ENCODE measurements at regions not wholly inside any gene's neighbourhood (a gene's known extent, or its start where the extent isn't known, plus 50 kb on each side); places are given as distances from the start of the nearest gene placed in this dataset.

GRCh38 chr14:86788224-86788623, 1204.8 kb downstream of the GALC start:
- no peak overlapping the region for H3K4me2 ChIP-seq (ENCODE audit: insufficient read depth, low read length)
- ChIA-PET CTCF (no interaction called here), POLR2A (no interaction called here)
- no peak overlapping the region for H2AFZ ChIP-seq (ENCODE audit: low read depth, low read length)
- no peaks in the 10 kb centered on the region for H3K4me1 ChIP-seq (ENCODE audit: control insufficient read depth, extremely low read depth, insufficient read depth, low read length)
- H3K9me1 ChIP-seq (replicated peaks; ENCODE audit: control insufficient read depth, extremely low read depth, insufficient read depth, low read length): no peaks in the 10 kb centered on the region
- H3K79me2 ChIP-seq (ENCODE audit: control insufficient read depth, insufficient read depth, low read length): no peaks in the 10 kb centered on the region
- no peaks in the 10 kb centered on the region for H3K36me3 ChIP-seq (ENCODE audit: control insufficient read depth in 2 of 2, extremely low read depth in 1 of 2, insufficient read depth in 2 of 2, low read length in 2 of 2)
- peaks cover 1% of the 10 kb centered on the region for H3K9me3 ChIP-seq (replicated peaks; ENCODE audit: control insufficient read depth, insufficient read depth, low read length)
- dilution Hi-C loops (cut with MboI; ENCODE audit: extremely low pct_ligation_motif_present, low sequenced_read_pairs) (no loop called here), intact Hi-C loops (cut with micrococcal nuclease) (no loop called here)
- H4K20me1 ChIP-seq (replicated peaks; ENCODE audit: control insufficient read depth, extremely low read depth, insufficient read depth, low read length): no peaks in the 10 kb centered on the region
- TF ChIP-seq POLR2AphosphoS5 (IDR thresholded peaks at IDR 0.05; ENCODE audit: insufficient read depth, low read depth, low read length): no peak
- no peak for TF ChIP-seq FOS (IDR thresholded peaks at IDR 0.05; ENCODE audit: borderline replicate concordance, insufficient read depth, low read length)
- no peaks in the 10 kb centered on the region for H3K27me3 ChIP-seq (ENCODE audit: control insufficient read depth in 2 of 2, insufficient read depth in 2 of 2, low read length in 2 of 2)
- H3K27ac ChIP-seq (ENCODE audit: insufficient read depth, low read depth, low read length): no peak overlapping the region
- no TSS peak for BruUV-seq (replicated peaks)
- FAIRE-seq: no peak
- no peak overlapping the region for H3K4me3 ChIP-seq (replicated peaks in 1 of 3; ENCODE audit: insufficient read depth in 1 of 3, low read depth in 1 of 3, low read length in 3 of 3)
- no peak for DNase-seq (ENCODE audit: low read depth, low spot score)
- no peak overlapping the region for H3K9ac ChIP-seq (replicated peaks; ENCODE audit: extremely low read depth, insufficient read depth, low read length)

- FAIRE-seq (no peak), DNase-seq (ENCODE audit: low read depth, low spot score) (no peak)
- TF ChIP-seq JUN (IDR thresholded peaks at IDR 0.05; ENCODE audit: borderline replicate concordance, insufficient read depth, insufficient read length, low read depth): no peak
- TF ChIP-seq FOS (IDR thresholded peaks at IDR 0.05; ENCODE audit: borderline replicate concordance, insufficient read depth, low read length): no peak
- TF ChIP-seq MAX (IDR thresholded peaks at IDR 0.05; ENCODE audit: insufficient read depth, insufficient read length): no peak
- TF ChIP-seq CTCF (IDR thresholded peaks at IDR 0.05; ENCODE audit: extremely low read depth in 1 of 2, insufficient read depth in 1 of 2, low read depth in 1 of 2, low read length in 2 of 2): no peak
- TF ChIP-seq POLR2A (IDR thresholded peaks at IDR 0.05; ENCODE audit: low read depth, low read length): no peak
- TF ChIP-seq POLR2AphosphoS5 (IDR thresholded peaks at IDR 0.05; ENCODE audit: insufficient read depth, low read depth, low read length): no peak
- no peak for TF ChIP-seq MYC (IDR thresholded peaks at IDR 0.05; ENCODE audit: low read depth, low read length)
- TF ChIP-seq GATA2 (IDR thresholded peaks at IDR 0.05; ENCODE audit: insufficient read depth, insufficient read length, low read depth, low read length): no peak
- TF ChIP-seq EZH2 (IDR thresholded peaks at IDR 0.05; ENCODE audit: borderline replicate concordance, low read depth, low read length, severe bottlenecking): no peak
- H3K27ac ChIP-seq (ENCODE audit: insufficient read depth, low read depth, low read length): no peak overlapping the region
- H3K9me3 ChIP-seq (replicated peaks; ENCODE audit: control insufficient read depth, insufficient read depth, low read length): peaks cover 1% of the 10 kb centered on the region
- dilution Hi-C loops (cut with MboI; ENCODE audit: extremely low pct_ligation_motif_present, low sequenced_read_pairs) (no loop called here), intact Hi-C loops (cut with micrococcal nuclease) (no loop called here)
- H3K9me1 ChIP-seq (replicated peaks; ENCODE audit: control insufficient read depth, extremely low read depth, insufficient read depth, low read length): no peaks in the 10 kb centered on the region
- CTCF ChIA-PET: no interaction called here
- H3K79me2 ChIP-seq (ENCODE audit: control insufficient read depth, insufficient read depth, low read length): no peaks in the 10 kb centered on the region
- no peaks in the 10 kb centered on the region for H3K4me1 ChIP-seq (ENCODE audit: control insufficient read depth, extremely low read depth, insufficient read depth, low read length)
- H3K27me3 ChIP-seq (ENCODE audit: control insufficient read depth in 2 of 2, insufficient read depth in 2 of 2, low read length in 2 of 2): no peaks in the 10 kb centered on the region
- H3K4me3 ChIP-seq (replicated peaks in 1 of 3; ENCODE audit: insufficient read depth in 1 of 3, low read depth in 1 of 3, low read length in 3 of 3): no peak overlapping the region
- no peak overlapping the region for H3K4me2 ChIP-seq (ENCODE audit: insufficient read depth, low read length)
- no TSS peak for BruUV-seq (replicated peaks)
- POLR2A ChIA-PET: no interaction called here
- no peaks in the 10 kb centered on the region for H3K36me3 ChIP-seq (ENCODE audit: control insufficient read depth in 2 of 2, extremely low read depth in 1 of 2, insufficient read depth in 2 of 2, low read length in 2 of 2)
- H4K20me1 ChIP-seq (replicated peaks; ENCODE audit: control insufficient read depth, extremely low read depth, insufficient read depth, low read length): no peaks in the 10 kb centered on the region
- no peak overlapping the region for H2AFZ ChIP-seq (ENCODE audit: low read depth, low read length)
- H3K9ac ChIP-seq (replicated peaks; ENCODE audit: extremely low read depth, insufficient read depth, low read length): no peak overlapping the region
Observed at GRCh38 chr14:86787717-86788116, 1205.3 kb downstream of the GALC start.
